Testis (tissue), 2 donors: ENCODE measurements at regions not wholly inside any gene's neighbourhood (a gene's known extent, or its start where the extent isn't known, plus 50 kb on each side); places are given as distances from the start of the nearest gene placed in this dataset.

Experiments used
- DNase-seq: peaks from one replicate; pipeline ENCODE4 v3.0.0-alpha.2; 2019
- H3K27ac ChIP-seq, 2 donors: fragments of 200-600 bp; sonication (generic); one replicate each; pipeline ENCODE4 v1.5.1; 2019
- H3K27me3 ChIP-seq: fragments of 200-600 bp; sonication (generic); one replicate; pipeline ENCODE4 v1.5.1; 2019
- H3K36me3 ChIP-seq: fragments of 200-600 bp; sonication (generic); one replicate; pipeline ENCODE4 v1.5.1; 2017; ENCODE audit warnings: low read depth; ENCODE audit errors: missing control alignments
- H3K4me1 ChIP-seq: fragments of 200-600 bp; sonication (generic); one replicate; pipeline ENCODE4 v1.5.1; 2019
- H3K4me3 ChIP-seq, 2 donors: fragments of 200-600 bp; sonication (generic); one replicate each; pipeline ENCODE4 v1.5.1; 2017 to 2019
- H3K9me3 ChIP-seq: fragments of 200-600 bp; sonication (generic); one replicate; pipeline ENCODE4 v1.5.1; 2017
- POLR2A ChIP-seq: fragments of 450-650 bp; IDR thresholded peaks from one replicate; pipeline ENCODE4 v1.6.1; 2017; ENCODE audit warnings: antibody characterized with exemption, mild to moderate bottlenecking, moderate library complexity
- WGBS, 2 donors: methylation state at CpG; one replicate each; pipeline ENCODE4 v1.1.5; 2018; 5-methylcytosine and 5-hydroxymethylcytosine counted together
- intact Hi-C: fragments of 100-400 bp; cut with DNase I; formaldehyde crosslinking; loops from one replicate; pipeline ENCODE4 v1.15.1; 2023; ENCODE audit warnings: low total_unique reads
- TF ChIP-seq, protein P1 (sequence below), 3 experiments: fragments of 450-650 bp in 2 of 3; fragments of 200-600 bp in 1 of 3; sonication (generic) in 1 of 3; IDR thresholded peaks; one replicate each; pipeline ENCODE4 v1.5.1; 2016 to 2019; ENCODE audit warnings: antibody characterized with exemption in 3 of 3, mild to moderate bottlenecking in 2 of 3, moderate library complexity in 1 of 3

DNA sequence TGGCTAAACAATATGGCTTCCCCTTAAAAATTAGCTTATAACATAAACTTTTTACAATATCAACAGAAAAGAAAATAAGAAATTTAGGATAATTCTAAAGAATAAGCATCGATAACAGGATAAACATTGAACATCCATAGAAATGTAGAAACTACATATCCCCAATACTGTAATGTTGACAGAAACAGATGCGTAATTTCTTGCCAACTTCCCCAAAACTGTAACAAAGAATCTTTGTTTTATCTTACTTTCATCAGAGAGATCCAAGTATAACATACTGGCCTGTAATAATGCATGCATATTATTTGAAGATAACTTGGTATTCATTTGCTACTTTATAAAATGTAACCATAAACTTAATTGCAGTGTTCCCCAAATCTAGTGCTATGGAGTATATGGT, 339.9 kb downstream of the ARL4A start:
- Histone ChIP-seq H3K27me3 (no peaks in the 10 kb centered on the region), H3K4me1 (no peaks in the 10 kb centered on the region), H3K36me3 (no peaks in the 10 kb centered on the region), H3K9me3 (no peaks in the 10 kb centered on the region), H3K27ac (no peak overlapping the region), H3K4me3 (no peak overlapping the region)
- TF ChIP-seq, protein P1, sequence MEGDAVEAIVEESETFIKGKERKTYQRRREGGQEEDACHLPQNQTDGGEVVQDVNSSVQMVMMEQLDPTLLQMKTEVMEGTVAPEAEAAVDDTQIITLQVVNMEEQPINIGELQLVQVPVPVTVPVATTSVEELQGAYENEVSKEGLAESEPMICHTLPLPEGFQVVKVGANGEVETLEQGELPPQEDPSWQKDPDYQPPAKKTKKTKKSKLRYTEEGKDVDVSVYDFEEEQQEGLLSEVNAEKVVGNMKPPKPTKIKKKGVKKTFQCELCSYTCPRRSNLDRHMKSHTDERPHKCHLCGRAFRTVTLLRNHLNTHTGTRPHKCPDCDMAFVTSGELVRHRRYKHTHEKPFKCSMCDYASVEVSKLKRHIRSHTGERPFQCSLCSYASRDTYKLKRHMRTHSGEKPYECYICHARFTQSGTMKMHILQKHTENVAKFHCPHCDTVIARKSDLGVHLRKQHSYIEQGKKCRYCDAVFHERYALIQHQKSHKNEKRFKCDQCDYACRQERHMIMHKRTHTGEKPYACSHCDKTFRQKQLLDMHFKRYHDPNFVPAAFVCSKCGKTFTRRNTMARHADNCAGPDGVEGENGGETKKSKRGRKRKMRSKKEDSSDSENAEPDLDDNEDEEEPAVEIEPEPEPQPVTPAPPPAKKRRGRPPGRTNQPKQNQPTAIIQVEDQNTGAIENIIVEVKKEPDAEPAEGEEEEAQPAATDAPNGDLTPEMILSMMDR (IDR thresholded peaks at IDR 0.05) = no peak
- TF ChIP-seq POLR2A = no peak
- 68 to 89% methylated on average over 2 of the region's 2 CpGs for WGBS, 2 donors
- intact Hi-C loops = no loop called here
- DNase-seq = no peak

DNA sequence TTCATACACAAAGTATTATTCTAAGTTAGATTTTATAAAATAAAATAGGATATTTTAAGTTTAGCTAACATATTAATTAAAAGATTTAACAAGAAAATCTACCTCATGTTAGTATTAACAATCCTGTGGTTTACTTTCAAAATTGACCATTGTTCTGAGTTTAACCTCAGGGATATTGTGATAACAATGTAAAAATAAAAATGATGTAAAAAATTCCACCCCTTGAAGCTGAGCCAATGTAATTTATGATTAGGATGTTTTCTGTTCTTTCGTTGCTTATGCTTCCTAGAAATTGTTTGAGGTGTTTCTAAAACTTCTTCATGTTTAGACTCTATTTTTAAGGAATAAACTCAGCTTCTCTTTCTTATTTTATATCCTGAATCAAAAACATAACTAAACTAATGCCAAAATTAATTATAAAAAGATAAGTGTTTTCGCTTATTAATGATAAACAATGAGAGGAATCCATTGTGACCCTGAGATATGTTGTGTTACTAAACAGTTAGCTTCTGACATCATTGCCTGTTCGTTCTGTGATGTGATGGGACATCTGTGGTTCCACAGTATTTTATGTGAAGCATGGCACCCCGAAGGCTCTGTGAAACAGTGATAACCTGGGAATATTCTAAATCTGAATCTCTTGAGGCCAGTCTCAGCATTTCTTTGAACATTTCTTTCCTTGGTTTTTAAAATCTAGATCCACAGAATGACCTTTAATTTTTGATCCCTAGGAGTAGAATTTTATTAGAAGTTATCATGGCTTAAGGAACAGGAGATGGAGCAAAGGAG, 340.8 kb downstream of the ARL4A start:
- 44 to 52% methylated on average over 4 of the region's 4 CpGs for WGBS, 2 donors
- intact Hi-C loops = no loop called here

DNA sequence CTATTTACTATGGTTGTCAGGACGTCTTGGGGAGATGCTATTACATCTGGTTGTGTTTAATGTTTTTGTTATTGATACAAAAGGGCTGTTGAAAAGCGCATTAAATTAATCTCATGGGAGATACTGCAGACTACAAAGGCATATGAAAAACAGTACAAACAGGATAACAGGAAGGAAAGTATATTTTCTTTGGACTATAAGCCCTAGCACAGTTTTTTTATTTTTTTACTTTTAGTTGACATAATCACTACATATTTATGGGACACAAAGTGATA, 341.3 kb downstream of the ARL4A start:
- WGBS, 2 donors = 38 to 40% methylated on average over 2 of the region's 2 CpGs
- H3K4me3 ChIP-seq = no peak overlapping the region
- TF ChIP-seq POLR2A = no peak
- TF ChIP-seq, protein P1 (IDR thresholded peaks at IDR 0.05) = no peak
- no peak for DNase-seq
- no peaks in the 10 kb centered on the region for H3K4me1 ChIP-seq
- intact Hi-C loops = no loop called here
- no peaks in the 10 kb centered on the region for H3K9me3 ChIP-seq
- no peak overlapping the region for H3K27ac ChIP-seq
- no peaks in the 10 kb centered on the region for H3K36me3 ChIP-seq
- no peaks in the 10 kb centered on the region for H3K27me3 ChIP-seq

More for the DNA sequence above, 340.8 kb downstream of the ARL4A start:
- Histone ChIP-seq H3K4me1 (no peaks in the 10 kb centered on the region), H3K9me3 (no peaks in the 10 kb centered on the region), H3K27ac (no peak overlapping the region), H3K27me3 (no peaks in the 10 kb centered on the region), H3K36me3 (no peaks in the 10 kb centered on the region), H3K4me3 (no peak overlapping the region)
- no peak for TF ChIP-seq POLR2A
- TF ChIP-seq, protein P1 (IDR thresholded peaks at IDR 0.05) = no peak
- DNase-seq = no peak

DNA sequence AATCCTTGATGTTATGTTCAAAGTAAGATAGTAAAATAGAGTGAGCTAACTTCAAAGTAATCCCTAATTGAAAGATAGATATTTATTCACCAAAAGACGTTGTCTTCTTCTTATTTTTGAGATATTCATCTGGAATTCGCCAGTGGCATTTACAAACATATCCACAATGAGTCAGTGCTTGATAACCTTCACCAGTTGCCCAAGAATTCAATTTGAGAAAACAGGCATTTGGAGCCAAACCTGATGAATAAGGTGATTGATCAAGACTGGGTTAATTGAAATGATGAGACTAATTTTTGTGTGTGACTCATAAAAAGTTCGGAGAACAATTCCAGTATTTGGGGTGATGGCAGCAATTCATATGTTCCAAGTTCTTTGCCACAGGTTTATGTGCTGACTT, 344.0 kb downstream of the ARL4A start:
- Histone ChIP-seq H3K27me3 (no peaks in the 10 kb centered on the region), H3K27ac (no peak overlapping the region), H3K4me3 (no peak overlapping the region), H3K36me3 (no peaks in the 10 kb centered on the region), H3K4me1 (no peaks in the 10 kb centered on the region), H3K9me3 (no peaks in the 10 kb centered on the region)
- no peak for TF ChIP-seq POLR2A
- TF ChIP-seq, protein P1 (IDR thresholded peaks at IDR 0.05) = no peak
- WGBS, 2 donors = 89 to 91% methylated on average over 3 of the region's 3 CpGs
- DNase-seq = no peak
- intact Hi-C loops = no loop called here

DNA sequence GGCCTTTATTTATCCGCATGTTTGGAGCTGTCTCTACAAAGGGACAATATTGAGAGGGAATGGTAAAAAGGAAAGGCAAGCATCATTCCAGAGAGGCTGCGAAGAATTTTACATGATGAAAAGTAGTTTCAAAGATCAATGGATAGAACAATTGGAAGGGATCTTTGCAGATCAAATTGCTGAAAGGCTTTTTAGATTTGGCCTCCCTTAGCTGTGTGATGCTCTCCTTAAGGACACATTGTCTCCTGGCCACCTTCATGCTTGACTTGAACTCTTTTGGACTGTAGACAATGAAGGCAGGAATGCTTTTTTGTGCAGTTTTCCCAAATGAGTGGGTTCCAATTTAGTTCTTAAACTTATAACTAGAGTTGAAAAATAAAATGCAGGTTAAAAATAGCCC, 344.7 kb downstream of the ARL4A start:
- no peaks in the 10 kb centered on the region for H3K27me3 ChIP-seq
- H3K4me1 ChIP-seq = no peaks in the 10 kb centered on the region
- no peak overlapping the region for H3K4me3 ChIP-seq
- H3K9me3 ChIP-seq = no peaks in the 10 kb centered on the region
- WGBS, 2 donors = 88 to 98% methylated on average over 2 of the region's 2 CpGs
- no peak for DNase-seq
- H3K27ac ChIP-seq = no peak overlapping the region
- no peaks in the 10 kb centered on the region for H3K36me3 ChIP-seq
- intact Hi-C loops = no loop called here
- no peak for TF ChIP-seq POLR2A
- TF ChIP-seq, protein P1 (IDR thresholded peaks at IDR 0.05) = no peak
